CD4-positive, alpha-beta T cell (primary cell): ENCODE measurements at regions not wholly inside any gene's neighbourhood (a gene's known extent, or its start where the extent isn't known, plus 50 kb on each side); places are given as distances from the start of the nearest gene placed in this dataset.

Experiments
- ATAC-seq: fragments of 200-7000 bp; cut with Tn5 transposase; one replicate; pipeline ENCODE4 v1.10.0; 2022; ENCODE audit warnings: mild to moderate bottlenecking; ENCODE audit not compliant: poor library complexity
- CTCF ChIA-PET: fragments of 350-600 bp; sonication (Branson Sonifier 250); formaldehyde crosslinking; loops from one replicate; lab custom pipeline; 2021; ENCODE audit warnings: antibody characterized with exemption, inconsistent platforms; lab: Charles Lee
- POLR2A ChIA-PET: fragments of 350-600 bp; sonication (Branson Sonifier 250); formaldehyde crosslinking; loops from one replicate; lab custom pipeline; 2021; ENCODE audit warnings: antibody characterized with exemption, inconsistent platforms; lab: Charles Lee
- DNase-seq, 14 experiments: peaks; one replicate each; pipeline ENCODE4 v3.0.0-alpha.2; 2013 to 2020; ENCODE audit warnings: mixed read lengths in 2 of 14
- H3K27ac ChIP-seq, 2 donors: one replicate each; pipeline versions ENCODE4 v1.5.1 to v1.7.0; 2013; ENCODE audit warnings: low read length in 2 of 2, low read depth in 1 of 2, mild to moderate bottlenecking in 1 of 2
- H3K27me3 ChIP-seq, 2 experiments: 1 replicate in 1 of 2; 2 replicates in 1 of 2; pipeline versions ENCODE4 v1.6.1 to v1.7.0; 2013; ENCODE audit warnings: low read length in 2 of 2, control low read depth in 1 of 2, mild to moderate bottlenecking in 1 of 2, moderate library complexity in 1 of 2; ENCODE audit not compliant: insufficient read depth in 2 of 2, control insufficient read depth in 1 of 2
- H3K36me3 ChIP-seq: one replicate; pipeline ENCODE4 v1.6.1; 2013; ENCODE audit warnings: low read length, control low read depth; ENCODE audit not compliant: insufficient read depth
- H3K4me1 ChIP-seq: one replicate; pipeline ENCODE4 v1.6.1; 2013; ENCODE audit warnings: low read length, control low read depth; ENCODE audit not compliant: insufficient read depth
- H3K4me3 ChIP-seq: one replicate; pipeline ENCODE4 v1.5.1; 2013; ENCODE audit warnings: mild to moderate bottlenecking, low read length, moderate library complexity
- H3K9me3 ChIP-seq, 2 experiments: 1 replicate in 1 of 2; 2 replicates in 1 of 2; pipeline versions ENCODE4 v1.6.1 to v1.7.0; 2013; ENCODE audit warnings: low read length in 2 of 2, mild to moderate bottlenecking in 2 of 2, control low read depth in 1 of 2, moderate library complexity in 1 of 2; ENCODE audit not compliant: control insufficient read depth in 1 of 2, insufficient read depth in 1 of 2
- H3K27ac Mint-ChIP-seq: one replicate; pipeline ENCODE4 v1.8.0; 2020; ENCODE audit warnings: mixed read lengths
- H3K27me3 Mint-ChIP-seq: one replicate; pipeline ENCODE4 v1.8.0; 2021; ENCODE audit warnings: mixed read lengths
- H3K36me3 Mint-ChIP-seq: one replicate; pipeline ENCODE4 v1.8.0; 2021; ENCODE audit warnings: low read depth, mixed read lengths
- H3K4me1 Mint-ChIP-seq: one replicate; pipeline ENCODE4 v1.8.0; 2021; ENCODE audit warnings: low read depth, mixed read lengths
- H3K4me3 Mint-ChIP-seq: one replicate; pipeline ENCODE4 v1.8.0; 2020; ENCODE audit warnings: mild to moderate bottlenecking, mixed read lengths
- H3K9me3 Mint-ChIP-seq: one replicate; pipeline ENCODE4 v1.8.0; 2020; ENCODE audit warnings: mixed read lengths
- intact Hi-C, 2 experiments: fragments of 100-400 bp; cut with DNase I in 1 of 2; cut with micrococcal nuclease in 1 of 2; formaldehyde crosslinking; loops; one replicate each; pipeline versions ENCODE4 v1.15.1 to v1.9.0; 2023 to 2025; cut with DNase I, micrococcal nuclease
- TF ChIP-seq, protein P1 (sequence below): fragments of 200-600 bp; IDR thresholded peaks from one replicate; pipeline ENCODE4 v1.8.0; 2022; ENCODE audit warnings: antibody characterized with exemption, mild to moderate bottlenecking

GRCh38 chr2:64858541-64859311 lies 130.5 kb upstream of the SLC1A4 start:
- CTCF ChIA-PET, result no interaction called here
- no peak overlapping the region for H3K4me3 ChIP-seq

GRCh38 chr2:64859312-64860212 lies 129.6 kb upstream of the SLC1A4 start:
- H3K36me3 ChIP-seq, result no peaks in the 10 kb centered on the region
- H3K4me3 Mint-ChIP-seq, result no peak overlapping the region
- peak; percentile 21 for ATAC-seq
- POLR2A ChIA-PET, result interaction anchor here (2.4 kb wide), 1 partner anchor 206 kb away, joined by 6 read pairs; the partner anchor contains the start of gene SERTAD2
- DNase-seq, result peak in 2 of 14 experiments; percentile 56 to 59
- peaks cover 15% of the 10 kb centered on the region for H3K4me1 ChIP-seq
- no peaks in the 10 kb centered on the region for H3K36me3 Mint-ChIP-seq
- intact Hi-C loops, result loop anchor here in 1 of 2 experiments (5.0 kb wide), 1 partner anchor 107 kb away; no protein-coding TSS in a partner anchor
- no peaks in the 10 kb centered on the region for H3K9me3 Mint-ChIP-seq
- TF ChIP-seq, protein P1, sequence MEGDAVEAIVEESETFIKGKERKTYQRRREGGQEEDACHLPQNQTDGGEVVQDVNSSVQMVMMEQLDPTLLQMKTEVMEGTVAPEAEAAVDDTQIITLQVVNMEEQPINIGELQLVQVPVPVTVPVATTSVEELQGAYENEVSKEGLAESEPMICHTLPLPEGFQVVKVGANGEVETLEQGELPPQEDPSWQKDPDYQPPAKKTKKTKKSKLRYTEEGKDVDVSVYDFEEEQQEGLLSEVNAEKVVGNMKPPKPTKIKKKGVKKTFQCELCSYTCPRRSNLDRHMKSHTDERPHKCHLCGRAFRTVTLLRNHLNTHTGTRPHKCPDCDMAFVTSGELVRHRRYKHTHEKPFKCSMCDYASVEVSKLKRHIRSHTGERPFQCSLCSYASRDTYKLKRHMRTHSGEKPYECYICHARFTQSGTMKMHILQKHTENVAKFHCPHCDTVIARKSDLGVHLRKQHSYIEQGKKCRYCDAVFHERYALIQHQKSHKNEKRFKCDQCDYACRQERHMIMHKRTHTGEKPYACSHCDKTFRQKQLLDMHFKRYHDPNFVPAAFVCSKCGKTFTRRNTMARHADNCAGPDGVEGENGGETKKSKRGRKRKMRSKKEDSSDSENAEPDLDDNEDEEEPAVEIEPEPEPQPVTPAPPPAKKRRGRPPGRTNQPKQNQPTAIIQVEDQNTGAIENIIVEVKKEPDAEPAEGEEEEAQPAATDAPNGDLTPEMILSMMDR, result no peak
- H3K4me3 ChIP-seq, result no peak overlapping the region
- CTCF ChIA-PET, result interaction anchor here (1.5 kb wide), 1 partner anchor 213 kb away, joined by 4 read pairs; no protein-coding TSS in a partner anchor
- peaks cover 5% of the 10 kb centered on the region for H3K4me1 Mint-ChIP-seq
- H3K9me3 ChIP-seq, result no peaks in the 10 kb centered on the region
- H3K27ac Mint-ChIP-seq, result no peak overlapping the region
- peaks cover 0 to 16% of the 10 kb centered on the region in 2 experiments for H3K27me3 ChIP-seq
- H3K27me3 Mint-ChIP-seq, result peaks cover 16% of the 10 kb centered on the region
- no peak overlapping the region for H3K27ac ChIP-seq

More at GRCh38 chr2:64858541-64859311, 130.5 kb upstream of the SLC1A4 start:
- Histone ChIP-seq H3K27me3 (peaks cover 0 to 16% of the 10 kb centered on the region in 2 experiments), H3K9me3 (no peaks in the 10 kb centered on the region), H3K4me1 (peaks cover 14% of the 10 kb centered on the region), H3K36me3 (no peaks in the 10 kb centered on the region), H3K27ac (no peak overlapping the region)
- POLR2A ChIA-PET, result interaction anchor here (0.9 to 2.4 kb wide), 2 partner anchors 39 to 205 kb away, joined by 3 to 6 read pairs; partner anchors contain the start of gene SERTAD2
- Mint-ChIP-seq H3K36me3 (no peaks in the 10 kb centered on the region), H3K4me3 (no peak overlapping the region), H3K9me3 (no peaks in the 10 kb centered on the region), H3K27ac (no peak overlapping the region), H3K4me1 (peaks cover 5% of the 10 kb centered on the region), H3K27me3 (peaks cover 16% of the 10 kb centered on the region)
- ATAC-seq (peak; percentile 17), DNase-seq (peak in 1 of 14 experiments; percentile 36)
- TF ChIP-seq, protein P1, result no peak
- intact Hi-C loops, result no loop called here

GRCh38 chr2:64860276-64860885 lies 128.8 kb upstream of the SLC1A4 start:
- CTCF ChIA-PET, result interaction anchor here (1.5 kb wide), 1 partner anchor 214 kb away, joined by 4 read pairs; no protein-coding TSS in a partner anchor
- POLR2A ChIA-PET, result interaction anchor here (2.4 kb wide), 1 partner anchor 207 kb away, joined by 6 read pairs; the partner anchor contains the start of gene SERTAD2
- peaks cover 16% of the 10 kb centered on the region for H3K27me3 Mint-ChIP-seq
- no peak overlapping the region for H3K27ac ChIP-seq
- no peak overlapping the region for H3K27ac Mint-ChIP-seq
- H3K36me3 Mint-ChIP-seq, result no peaks in the 10 kb centered on the region
- peaks cover 0 to 16% of the 10 kb centered on the region in 2 experiments for H3K27me3 ChIP-seq
- H3K4me1 Mint-ChIP-seq, result peaks cover 5% of the 10 kb centered on the region
- no peaks in the 10 kb centered on the region for H3K9me3 ChIP-seq
- TF ChIP-seq, protein P1, result no peak
- DNase-seq (no peak), ATAC-seq (no peak)
- no peak overlapping the region for H3K4me3 Mint-ChIP-seq
- intact Hi-C loops, result loop anchor here in 1 of 2 experiments (5.0 kb wide), 1 partner anchor 108 kb away; no protein-coding TSS in a partner anchor
- peaks cover 24% of the 10 kb centered on the region for H3K4me1 ChIP-seq
- no peaks in the 10 kb centered on the region for H3K9me3 Mint-ChIP-seq
- no peaks in the 10 kb centered on the region for H3K36me3 ChIP-seq
- H3K4me3 ChIP-seq, result no peak overlapping the region
